ENCODE measurements at regions not wholly inside any gene's neighbourhood (a gene's known extent, or its start where the extent isn't known, plus 50 kb on each side); places are given as distances from the start of the nearest gene placed in this dataset.
"Not testable (repeated sequence)": the region's sequence is repeated elsewhere in the genome, so short reads cannot be mapped to it uniquely, and the experiment has no call there.

DNA sequence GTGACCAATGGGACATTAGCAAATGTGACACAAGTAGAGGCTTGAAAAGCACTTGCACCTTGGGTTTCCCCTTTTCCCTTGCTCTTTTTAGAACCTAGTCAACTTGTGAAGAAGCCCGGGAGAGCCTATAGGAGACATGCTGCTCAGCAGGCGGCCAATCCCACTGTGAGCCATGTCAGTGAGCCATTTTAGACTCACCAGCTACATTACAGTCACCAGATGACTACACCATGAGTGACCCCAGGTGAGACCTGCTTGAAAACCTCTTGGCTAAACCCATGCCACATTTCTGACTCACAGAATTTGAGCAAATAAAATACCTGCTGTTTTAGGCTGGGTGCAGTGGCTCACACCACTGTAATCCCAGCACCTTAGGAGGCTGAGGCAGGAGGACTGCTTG lies 317.5 kb downstream of the KLF12 start:
- in situ Hi-C loops (cut with MboI; ENCODE audit: low sequenced_read_pairs): no loop called here

DNA sequence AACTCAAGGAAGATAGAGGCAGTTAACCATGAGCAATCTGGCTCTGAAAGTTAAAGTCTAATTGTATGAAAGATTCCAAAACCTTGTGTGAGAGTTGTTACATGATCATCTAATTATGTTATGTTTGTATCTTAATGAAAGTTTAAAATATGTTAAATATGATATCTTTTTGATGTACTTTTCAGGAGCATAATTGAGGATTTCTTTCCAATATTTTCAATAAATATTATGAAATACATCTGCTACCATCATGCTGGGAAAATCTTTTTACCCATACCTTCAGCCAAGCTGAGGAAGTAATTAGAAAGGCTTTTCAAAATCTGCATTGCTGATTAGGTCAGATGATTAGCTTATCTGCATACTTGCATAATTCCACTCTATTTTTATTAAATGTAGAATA lies 318.4 kb downstream of the KLF12 start:
- in situ Hi-C loops (cut with MboI; ENCODE audit: low sequenced_read_pairs): no loop called here

DNA sequence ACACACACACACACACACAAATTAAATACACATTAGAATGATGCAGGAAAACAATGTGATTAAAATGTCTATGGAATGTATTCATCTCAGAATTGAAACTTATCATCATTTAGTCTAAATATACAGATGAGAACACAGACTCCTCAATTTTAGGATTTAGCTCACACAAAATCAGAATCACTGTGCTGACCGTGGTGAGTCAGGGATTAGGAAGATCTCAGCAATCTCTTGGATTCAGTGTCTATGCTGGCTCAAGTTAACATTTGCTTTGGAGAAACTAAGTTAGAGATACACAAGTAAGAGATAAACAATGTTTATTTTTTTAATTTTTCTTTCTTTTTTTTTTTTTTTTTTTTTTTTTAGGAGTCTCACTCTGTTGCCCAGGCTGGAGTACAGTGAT lies 323.6 kb downstream of the KLF12 start:
- in situ Hi-C loops (cut with MboI; ENCODE audit: low sequenced_read_pairs): no loop called here

GRCh38 chr13:73809561-73809960 lies 324.6 kb downstream of the KLF12 start:
- in situ Hi-C loops (cut with MboI; ENCODE audit: low sequenced_read_pairs): no loop called here

DNA sequence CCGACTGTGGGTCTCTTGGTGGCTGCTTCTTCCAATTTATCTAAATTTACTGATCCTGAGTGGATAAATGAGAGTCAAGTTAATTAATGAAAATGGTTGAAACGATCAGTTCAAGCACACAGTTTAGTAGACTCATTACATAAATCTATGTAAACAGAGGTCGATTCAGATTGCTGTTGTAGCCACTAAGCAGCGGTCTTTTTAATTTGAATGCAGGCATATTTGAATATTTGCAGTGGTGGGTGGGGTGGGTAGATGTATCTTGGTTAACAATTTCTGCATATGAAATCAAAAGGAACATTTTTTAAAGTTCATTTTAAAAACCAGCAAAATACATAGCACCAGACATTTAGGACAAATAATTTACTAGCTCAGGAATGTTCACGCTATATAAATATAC lies 325.9 kb downstream of the KLF12 start:
- in situ Hi-C loops (cut with MboI; ENCODE audit: low sequenced_read_pairs): no loop called here

DNA sequence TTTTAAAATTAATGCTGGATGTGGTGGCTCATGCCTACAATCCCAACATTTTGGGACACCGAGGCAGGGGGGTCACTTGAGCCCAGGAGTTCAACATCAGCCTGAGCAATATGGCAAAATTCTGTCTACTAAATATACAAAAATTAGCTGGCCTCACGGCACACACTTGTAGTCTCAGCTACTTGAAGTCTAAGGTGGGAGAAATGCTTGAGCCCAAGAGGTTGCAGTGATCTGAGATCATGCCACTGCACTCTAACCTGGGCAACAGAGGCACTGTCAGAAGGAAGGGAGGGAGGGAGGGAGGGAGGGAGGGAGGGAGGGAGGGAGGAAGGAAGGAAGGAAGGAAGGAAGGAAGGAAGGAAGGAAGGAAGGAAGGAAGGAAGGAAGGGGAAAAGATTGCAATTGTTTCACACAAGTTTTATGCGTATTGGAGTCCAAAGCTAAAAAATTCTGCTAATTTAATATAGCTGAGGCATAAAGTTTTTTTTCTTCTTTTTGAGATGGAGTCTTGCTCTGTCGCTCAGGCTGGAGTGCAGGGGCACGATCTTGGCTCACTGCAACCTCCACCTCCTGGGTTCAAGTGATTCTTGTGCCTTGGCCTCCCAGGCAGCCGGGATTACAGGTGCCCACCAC lies 328.8 kb downstream of the KLF12 start:
- in situ Hi-C loops (cut with MboI; ENCODE audit: low sequenced_read_pairs): not testable (repeated sequence)

- in situ Hi-C loops (cut with MboI; ENCODE audit: low sequenced_read_pairs): no loop called here
Measured at GRCh38 chr13:73803997-73804396, 330.2 kb downstream of the KLF12 start.

DNA sequence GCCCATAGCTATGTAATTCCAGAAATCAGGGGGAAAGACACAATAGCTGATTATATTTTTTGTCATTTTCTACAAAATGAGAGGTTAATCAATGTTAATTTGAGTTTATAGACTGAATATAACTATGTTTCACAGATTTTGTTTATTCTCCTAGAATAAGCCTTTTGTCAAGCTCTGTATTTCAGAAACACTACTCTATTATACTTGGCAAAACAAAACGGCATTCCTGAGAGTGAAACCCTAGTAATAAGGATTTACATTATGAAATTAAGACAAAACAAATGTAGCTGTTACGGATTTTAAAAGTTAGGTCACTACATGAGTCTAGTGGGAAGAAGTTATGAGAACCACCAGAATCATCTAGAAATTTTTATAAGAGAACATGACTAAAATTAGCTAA lies 334.2 kb downstream of the KLF12 start:
- in situ Hi-C loops (cut with MboI; ENCODE audit: low sequenced_read_pairs): no loop called here

DNA sequence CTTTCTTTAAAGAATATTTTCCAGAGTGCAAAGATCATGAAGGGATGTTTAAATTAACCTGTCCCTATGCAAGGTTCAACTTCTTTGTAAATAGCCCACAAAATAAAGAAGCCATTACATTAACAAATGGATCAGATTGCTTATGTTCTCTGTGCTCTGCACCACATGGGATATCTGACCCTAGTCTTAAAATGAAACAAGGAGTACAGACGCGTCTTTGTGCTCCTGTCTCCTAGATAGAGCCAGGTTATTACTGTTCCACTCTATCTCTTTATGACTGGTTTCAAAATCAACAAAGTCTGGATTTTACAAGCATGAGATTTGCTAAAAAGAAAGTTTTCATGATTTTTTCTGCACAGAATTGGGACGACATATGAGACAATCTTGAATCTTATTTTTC lies 339.4 kb downstream of the KLF12 start:
- in situ Hi-C loops (cut with MboI; ENCODE audit: low sequenced_read_pairs): no loop called here

DNA sequence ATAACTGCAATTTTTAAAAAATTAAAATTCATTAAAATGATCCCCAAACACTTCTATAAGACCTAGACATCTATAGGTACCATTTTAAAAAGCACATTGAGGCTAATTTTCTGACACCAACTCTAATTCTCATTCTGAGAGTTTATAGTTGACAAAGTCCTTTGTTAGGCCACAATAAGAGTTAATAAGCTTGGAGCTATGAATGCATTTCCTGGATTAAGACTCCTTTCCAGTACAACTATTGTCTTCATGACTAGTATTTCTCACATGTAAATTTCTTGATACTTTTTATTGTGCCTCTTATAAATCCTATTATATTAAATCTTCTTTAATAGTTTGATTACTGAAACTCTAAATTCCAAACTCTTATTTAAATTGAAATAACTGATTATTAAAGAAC lies 340.8 kb downstream of the KLF12 start:
- in situ Hi-C loops (cut with MboI; ENCODE audit: low sequenced_read_pairs): no loop called here

- in situ Hi-C loops (cut with MboI; ENCODE audit: low sequenced_read_pairs): no loop called here
Measured at GRCh38 chr13:73792796-73793195, 341.4 kb downstream of the KLF12 start.

DNA sequence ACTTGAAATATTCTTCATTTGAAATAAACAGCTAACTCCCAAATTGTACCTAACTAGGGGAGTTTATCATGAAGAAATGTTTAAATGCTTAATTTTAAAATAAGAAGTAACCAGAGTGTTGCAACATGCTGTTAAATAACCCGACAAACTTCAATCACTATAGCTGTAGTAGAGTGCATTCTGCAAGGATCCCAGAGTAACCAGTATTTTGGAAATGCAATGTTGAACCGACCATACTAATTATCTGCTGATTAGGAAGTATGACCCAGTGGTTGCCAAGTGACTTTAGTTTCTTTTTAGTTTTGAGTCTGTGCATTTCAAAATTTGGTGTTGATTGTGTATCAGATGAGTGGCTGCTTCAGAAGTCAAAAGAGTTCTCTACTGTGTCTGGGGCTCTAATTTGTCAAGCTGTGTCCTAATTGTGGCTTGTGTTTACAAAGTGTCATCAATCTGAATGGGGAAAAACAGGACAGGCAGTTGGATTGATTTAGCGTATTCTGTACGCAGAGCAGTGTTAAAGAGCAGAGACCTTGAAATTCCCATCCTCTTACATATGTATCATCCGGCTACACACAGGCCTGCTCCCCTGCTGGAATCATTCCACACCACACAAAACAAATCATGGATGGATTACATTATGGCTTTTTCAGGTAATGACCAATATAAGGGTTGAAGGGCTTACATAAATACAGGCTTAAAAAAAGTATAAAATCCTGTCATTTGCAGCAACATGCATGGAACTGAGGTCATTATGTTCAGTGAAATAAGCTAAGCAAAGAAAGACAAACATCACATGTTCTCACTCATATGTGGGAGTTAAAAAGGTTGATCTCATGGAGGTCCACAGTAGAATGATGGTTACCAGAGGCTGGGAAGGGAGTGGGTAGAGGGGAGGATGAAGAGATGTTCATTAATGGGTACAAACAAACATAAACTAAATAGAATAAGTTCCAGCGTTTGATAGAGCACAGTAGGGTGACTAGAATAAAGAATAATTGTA lies 351.5 kb downstream of the KLF12 start:
- in situ Hi-C loops (cut with MboI; ENCODE audit: low sequenced_read_pairs): no loop called here

DNA sequence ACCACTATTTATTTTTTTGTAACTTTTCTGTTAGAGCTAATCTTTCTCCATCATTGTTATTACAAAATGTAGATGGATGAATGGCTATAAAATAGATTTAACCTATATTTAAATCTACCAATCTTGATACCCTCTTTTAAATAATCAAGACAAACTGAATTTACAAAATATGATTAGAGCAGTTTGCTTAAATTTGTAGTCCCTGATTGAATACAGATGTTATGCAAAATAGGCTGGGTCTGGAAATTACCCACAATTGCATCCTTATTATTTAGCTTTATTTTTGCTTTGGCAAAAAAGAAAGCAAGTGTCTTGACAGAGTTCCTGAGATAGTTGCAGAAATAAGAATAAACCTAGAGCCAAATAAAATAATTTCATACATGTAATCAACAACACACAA lies 352.8 kb downstream of the KLF12 start:
- in situ Hi-C loops (cut with MboI; ENCODE audit: low sequenced_read_pairs): no loop called here

- in situ Hi-C loops (cut with MboI; ENCODE audit: low sequenced_read_pairs): no loop called here
Measured at GRCh38 chr13:73779881-73780280, 354.3 kb downstream of the KLF12 start.

DNA sequence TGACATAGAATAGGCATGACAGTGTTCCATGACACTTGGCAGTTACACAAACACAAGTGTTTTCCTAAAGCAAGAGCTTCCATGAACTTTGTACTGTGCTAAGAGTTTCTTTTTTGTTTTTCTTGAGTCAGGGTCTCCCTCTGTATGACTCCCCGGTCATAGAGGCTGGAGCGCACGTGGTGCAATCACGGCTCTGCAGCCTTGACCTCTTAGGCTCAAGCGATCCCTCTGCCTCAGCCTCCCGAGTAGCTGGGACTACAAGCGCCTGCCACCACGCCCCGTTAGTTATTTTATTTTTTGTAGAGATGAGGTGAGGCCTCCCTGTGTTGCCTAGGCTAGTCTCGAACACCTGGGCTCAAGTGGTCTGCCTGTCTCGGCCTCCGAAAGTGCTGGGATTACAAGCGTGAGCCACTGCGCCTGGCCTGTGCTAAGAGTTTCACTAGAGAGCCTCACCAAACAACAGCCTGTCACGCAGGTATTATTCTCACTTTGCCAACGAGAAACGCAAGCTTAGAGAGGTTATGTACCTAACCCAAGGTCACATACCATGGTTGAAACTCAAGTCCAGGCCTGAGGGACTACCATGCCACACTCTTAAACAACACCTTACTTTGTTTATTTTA lies 355.9 kb downstream of the KLF12 start:
- in situ Hi-C loops (cut with MboI; ENCODE audit: low sequenced_read_pairs): no loop called here

DNA sequence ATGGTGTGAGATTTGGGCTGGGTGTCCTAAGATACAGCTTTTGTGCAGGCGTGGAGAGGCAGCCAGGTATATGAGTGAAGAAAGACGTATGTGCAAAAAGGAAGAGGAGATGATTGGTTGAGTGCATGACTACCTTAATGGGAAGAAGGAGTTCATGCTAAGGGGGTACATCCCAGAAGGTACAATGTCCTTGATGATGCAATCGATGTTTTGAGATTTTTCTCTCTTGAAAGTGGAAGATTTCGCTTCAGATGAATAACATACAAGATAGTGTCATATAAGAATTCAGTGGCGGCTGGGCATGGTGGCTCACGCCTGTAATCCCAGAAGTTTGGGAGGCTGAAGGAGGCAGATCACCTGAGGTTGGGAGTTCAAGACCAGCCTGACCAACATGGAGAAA lies 357.1 kb downstream of the KLF12 start:
- in situ Hi-C loops (cut with MboI; ENCODE audit: low sequenced_read_pairs): no loop called here

GRCh38 chr13:73776151-73776785 lies 357.9 kb downstream of the KLF12 start:
- in situ Hi-C loops (cut with MboI; ENCODE audit: low sequenced_read_pairs): no loop called here

DNA sequence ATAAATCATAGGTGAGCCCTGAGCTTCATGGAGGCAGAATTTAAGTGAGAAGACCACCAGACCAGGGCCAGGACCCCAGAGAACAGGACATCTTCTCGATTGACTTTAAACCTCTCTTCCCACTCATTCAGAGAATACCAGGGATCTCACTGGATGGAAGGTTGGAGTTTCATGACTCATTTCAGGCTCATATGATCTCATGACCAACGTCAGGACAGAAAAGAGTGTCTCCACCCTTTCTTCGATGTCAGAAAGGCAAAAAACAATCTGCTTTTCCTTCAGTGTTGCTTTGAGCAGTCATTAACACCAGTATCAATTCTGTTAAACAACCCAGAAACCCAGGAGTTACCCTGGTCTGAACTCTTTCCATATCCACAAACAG lies 361.0 kb downstream of the KLF12 start:
- in situ Hi-C loops (cut with MboI; ENCODE audit: low sequenced_read_pairs): no loop called here

- in situ Hi-C loops (cut with MboI; ENCODE audit: low sequenced_read_pairs): no loop called here
Measured at GRCh38 chr13:73772449-73773167, 361.6 kb downstream of the KLF12 start.

- in situ Hi-C loops (cut with MboI; ENCODE audit: low sequenced_read_pairs): no loop called here
Measured at GRCh38 chr13:73767747-73768315, 366.4 kb downstream of the KLF12 start.

Data from HL-60/S4 (cell line).